GM19452 (cell line): ENCODE measurements at regions not wholly inside any gene's neighbourhood (a gene's known extent, or its start where the extent isn't known, plus 50 kb on each side); places are given as distances from the start of the nearest gene placed in this dataset.
"Not testable (repeated sequence)": the region's sequence is repeated elsewhere in the genome, so short reads cannot be mapped to it uniquely, and the experiment has no call there.

Experiments
- ATAC-seq: cut with Tn5 transposase; IDR thresholded peaks from one replicate; pipeline ENCODE4 v1.9.1; 2021; ENCODE audit not compliant: unreplicated experiment

DNA sequence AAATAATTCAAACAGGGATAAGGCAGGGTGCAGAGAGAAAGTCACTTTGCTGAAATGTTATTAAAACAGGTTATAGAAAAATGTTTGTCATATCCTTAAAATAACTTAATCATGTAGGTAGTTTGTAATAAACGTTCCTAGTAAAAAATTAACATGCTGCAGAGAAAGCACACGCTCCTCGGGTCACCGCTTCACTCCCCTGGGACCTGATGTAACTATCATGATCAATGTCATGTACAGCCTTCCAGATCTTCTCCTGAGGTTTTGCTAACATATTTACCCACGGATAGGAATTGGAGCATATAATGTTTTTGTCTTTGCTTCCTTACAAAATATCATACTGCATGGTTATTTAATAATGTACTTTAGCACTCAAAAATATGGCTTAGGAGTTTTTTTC, 285.1 kb upstream of the TMEM132C start:
- ATAC-seq, result no peak

DNA sequence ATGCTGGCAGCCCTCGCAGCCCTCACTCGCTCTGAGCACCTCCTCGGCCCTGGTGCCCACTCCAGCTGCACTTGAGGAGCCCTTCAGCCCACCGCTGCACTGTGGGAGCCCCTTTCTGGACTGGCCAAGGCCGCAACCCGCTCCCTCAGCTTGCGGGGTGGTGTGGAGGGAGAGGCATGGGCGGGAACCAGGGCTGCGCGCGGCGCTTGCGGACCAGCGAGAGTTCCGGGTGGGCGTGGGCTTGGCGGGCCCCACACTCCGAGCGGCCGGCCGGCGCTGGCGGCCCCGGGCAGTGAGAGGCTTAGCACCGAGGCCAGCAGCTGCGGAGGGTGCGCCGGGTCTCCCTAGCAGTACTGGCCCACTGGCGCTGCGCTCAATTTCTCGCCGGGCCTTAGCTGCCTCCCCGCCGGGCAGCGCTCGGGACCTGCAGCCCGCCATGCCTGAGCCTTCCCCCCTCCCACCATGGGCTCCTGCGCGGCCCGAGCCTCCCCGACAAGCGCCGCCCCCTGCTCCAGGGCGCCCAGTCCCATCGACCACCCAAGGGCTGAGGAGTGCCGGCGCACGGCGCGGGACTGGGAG, 283.7 kb upstream of the TMEM132C start:
- not testable (repeated sequence) for ATAC-seq

DNA sequence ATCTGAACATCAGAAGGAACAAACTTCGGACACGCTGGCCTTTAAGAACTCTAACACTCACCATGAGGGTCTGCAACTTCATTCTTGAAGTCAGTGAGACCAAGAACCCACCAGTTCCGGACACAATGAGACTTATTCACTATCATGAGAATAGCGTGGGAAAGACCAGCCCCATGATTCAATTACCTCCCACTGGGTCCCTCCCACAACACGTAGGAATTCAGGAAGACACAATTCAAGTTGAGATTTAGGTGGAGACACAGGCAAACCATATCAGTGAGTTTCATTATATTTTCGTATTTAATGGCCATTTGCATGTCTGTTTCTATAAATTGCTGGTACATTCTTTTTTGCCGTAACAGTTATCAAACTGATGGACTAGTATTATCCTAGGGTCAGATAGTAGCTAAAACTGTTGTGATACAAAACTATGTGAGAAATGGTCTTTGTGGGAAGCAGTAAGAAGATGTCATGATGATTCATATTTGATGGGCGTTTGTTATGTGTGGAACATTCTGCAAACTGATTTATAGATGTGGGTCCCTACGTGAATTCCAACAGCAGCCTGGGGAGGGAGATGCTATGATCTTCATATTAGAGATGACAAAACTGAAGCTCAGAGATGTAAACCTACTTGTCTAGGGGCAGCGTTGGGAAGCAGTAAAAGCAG, 282.4 kb upstream of the TMEM132C start:
- no peak for ATAC-seq

DNA sequence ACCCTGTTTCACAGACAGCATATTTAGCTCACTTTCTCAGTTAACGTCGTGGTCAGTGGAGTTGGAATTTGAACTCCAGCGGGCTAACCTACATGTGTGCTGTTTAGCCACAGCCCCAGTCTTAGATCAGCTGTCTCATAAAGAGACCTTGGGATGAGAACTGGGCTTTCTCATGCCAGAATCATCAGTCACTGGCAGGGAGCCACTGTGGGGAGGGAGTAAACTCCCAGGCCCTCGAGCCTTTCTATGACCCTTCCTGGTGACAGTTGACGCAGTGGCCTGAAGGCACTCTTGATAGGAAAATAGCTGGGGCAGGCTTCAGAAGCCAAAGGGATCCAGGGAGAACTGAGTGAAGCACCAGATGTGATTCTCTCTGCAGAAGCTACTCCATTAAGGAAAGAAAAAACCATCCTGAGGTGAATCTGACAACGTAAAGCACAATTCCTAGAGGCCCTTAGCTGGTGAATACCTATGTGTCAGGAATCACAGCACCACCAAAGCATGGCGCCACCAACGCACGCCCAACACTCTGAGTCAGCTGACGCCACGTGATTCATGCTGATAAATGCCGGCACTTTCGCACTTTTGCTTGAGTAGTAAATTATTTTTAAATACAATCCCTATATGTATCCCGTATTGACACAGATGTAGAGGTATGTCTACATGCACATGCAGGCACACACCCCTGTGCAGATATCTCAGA, 279.6 kb upstream of the TMEM132C start:
- ATAC-seq, result no peak

DNA sequence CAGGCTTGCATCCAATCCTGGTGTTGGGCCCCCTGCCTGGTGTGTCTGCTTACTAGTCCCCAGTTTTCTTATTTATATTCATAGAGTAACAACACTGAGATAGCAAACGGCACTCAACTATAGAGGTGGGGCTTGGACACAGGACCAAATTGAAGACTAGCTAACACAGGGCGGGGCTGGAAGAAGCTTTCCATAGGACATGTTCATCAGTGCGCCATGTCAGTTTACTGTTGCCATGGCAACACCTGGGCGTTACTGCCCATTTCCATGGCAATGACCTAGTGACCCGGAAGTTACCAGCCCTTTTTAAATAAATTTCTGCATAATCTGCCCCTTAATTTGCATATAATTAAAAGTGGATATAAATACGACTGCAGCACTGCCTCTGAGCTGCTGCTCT, 275.5 kb upstream of the TMEM132C start:
- no peak for ATAC-seq

DNA sequence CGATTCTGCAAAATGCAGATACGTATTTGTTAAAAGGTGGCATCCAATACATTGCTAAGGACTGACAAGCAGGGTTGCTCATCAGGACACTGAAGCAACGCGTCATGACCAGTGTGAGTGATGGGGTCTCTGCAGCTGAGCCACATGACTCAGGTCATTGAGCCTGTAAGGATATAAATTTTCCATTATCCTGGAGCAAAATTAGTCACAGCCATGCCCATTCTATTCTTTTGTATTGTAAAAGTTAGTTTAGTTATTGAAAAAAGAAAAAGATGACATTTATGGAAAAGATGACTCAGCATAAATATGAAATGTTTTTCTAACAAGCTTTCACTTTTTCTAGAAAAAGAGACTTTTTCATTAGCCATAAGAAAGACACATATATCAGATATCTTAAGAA, 268.0 kb upstream of the TMEM132C start:
- ATAC-seq, result no peak

DNA sequence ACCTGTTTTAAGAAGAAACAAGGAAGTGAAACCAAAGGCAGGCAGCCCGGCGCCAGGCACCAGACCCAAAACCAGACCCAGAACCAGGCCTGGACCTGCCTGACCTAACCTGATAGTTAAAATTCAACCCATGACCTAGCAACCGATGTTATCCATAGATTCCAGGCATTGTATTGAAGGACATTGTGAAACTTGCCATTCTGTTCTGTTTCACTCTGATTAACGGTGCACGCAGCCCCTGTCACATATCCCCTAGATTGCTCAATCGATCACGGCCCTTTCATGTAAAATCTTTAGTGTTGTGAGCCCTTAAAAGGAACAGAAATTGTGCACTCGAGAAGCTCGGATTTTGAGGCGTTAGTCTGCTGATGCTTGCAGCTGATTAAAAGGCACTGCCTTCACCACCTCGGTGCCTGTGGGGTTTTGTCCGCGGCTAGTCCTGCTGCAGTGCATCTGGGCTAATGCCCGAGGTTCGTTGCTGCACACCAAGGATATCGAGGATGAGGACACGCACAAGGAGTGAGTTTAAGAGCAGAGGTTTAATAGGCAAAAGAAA, 262.5 kb upstream of the TMEM132C start:
- ATAC-seq, result no peak

DNA sequence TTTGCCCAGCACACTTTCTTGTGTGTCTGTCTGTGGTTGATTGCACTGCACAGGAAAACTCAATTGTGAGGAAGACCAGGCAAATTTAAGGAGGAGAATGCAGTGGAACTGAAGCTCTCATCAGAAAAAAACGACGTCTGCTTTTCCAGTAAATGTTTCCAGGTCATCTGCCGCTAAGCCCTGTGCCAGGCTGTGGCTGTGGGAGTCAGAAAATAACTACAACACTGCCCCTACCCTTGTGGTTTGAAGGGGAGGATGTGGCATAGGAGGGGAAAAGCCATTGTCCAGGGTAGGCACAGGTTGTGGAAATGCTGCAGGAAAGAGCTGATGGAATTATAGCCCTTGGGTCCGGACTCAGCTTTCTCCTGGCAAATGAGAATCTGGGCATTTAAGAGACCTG, 259.7 kb upstream of the TMEM132C start:
- no peak for ATAC-seq

DNA sequence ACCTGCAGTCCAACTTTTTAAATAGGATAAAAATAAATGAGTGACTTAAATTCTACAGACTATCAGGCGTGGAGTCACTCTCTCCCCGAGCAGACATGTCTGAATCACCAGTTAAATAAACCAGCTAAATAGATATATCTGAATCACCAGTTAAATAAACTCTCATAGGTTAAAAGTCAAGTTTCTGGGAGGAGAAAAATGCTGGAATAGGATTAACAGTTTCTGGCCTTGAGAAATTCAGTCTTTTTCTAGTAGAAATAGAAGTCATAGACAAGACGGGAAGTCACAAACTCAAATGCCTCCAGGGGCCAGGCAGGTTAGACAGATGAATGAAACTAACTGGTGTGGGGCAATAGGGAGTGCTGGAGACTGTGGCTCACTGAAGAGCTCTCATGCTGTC, 258.6 kb upstream of the TMEM132C start:
- ATAC-seq, result no peak

DNA sequence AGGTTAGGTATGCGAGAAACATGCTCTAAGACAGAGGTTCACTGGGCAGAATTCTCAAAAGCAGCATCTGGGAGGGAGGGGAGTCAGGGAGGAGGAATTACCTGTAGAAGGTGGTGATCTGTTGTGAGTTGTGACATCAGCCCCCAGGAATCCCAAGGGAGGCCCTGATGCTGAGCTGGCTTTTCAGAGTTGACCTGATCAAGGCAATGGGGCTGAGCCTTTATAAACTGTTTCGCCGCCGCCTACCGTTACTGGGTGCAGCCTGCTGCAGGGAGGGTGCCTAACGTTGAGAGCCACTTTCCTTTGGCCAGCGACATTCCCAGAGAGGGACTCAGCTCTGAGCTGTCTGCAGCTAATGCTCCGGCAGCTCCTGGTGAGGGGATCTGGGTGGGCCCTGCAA, 257.9 kb upstream of the TMEM132C start:
- ATAC-seq, result no peak

DNA sequence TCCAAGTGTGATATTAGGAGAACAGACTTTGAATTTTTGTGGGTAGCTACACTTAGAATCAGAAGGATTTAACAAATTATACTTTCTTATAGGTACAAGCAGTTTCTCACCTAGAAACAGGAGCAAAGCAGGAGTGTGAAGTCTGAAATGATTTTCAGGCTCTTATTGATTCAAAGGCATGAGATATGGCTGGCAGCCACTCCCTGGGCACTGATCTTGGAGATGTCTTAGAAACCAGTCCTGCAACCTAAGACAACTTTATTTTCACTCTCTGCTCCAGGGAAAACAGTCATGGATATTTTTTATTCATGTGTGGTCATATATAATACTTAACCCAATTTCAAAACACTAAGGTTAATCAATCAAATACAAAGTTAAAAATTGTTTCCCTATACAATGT, 254.9 kb upstream of the TMEM132C start:
- ATAC-seq, result no peak

DNA sequence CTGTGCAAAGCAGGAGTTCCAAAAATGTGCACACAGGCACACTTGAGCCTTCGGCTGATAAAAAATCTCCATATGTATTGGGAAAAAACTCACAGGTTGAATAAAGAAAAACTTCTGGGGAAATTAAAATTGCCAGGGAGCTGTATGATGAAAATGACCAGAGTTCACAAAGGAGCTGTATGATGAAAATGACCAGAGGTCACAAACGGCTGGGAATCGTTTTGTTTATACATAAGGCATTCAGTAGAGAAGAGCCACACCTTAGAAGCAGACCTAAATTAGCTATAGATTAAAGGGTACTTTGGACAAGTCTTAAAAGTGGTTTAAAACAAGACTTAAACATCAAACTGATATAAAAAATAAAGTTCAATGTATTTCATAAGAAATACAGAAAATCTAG, 251.7 kb upstream of the TMEM132C start:
- no peak for ATAC-seq

DNA sequence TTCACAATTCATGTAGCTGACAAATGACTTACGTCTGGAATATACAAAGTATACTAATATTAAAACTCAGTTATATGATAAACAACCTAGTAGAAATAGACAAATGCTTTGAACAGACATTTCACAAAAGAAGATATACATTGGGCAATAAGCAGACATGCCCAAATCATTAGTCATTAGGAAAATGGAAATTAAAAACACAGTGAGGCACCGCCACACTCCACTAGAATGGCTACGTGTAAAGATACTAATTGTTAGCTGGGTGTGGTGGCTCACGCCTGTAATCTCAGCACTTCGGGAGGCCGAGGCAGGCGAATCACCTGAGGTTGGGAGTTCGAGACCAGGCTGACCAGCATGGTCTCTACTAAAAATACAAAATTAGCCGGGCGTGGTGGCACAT, 248.9 kb upstream of the TMEM132C start:
- no peak for ATAC-seq

DNA sequence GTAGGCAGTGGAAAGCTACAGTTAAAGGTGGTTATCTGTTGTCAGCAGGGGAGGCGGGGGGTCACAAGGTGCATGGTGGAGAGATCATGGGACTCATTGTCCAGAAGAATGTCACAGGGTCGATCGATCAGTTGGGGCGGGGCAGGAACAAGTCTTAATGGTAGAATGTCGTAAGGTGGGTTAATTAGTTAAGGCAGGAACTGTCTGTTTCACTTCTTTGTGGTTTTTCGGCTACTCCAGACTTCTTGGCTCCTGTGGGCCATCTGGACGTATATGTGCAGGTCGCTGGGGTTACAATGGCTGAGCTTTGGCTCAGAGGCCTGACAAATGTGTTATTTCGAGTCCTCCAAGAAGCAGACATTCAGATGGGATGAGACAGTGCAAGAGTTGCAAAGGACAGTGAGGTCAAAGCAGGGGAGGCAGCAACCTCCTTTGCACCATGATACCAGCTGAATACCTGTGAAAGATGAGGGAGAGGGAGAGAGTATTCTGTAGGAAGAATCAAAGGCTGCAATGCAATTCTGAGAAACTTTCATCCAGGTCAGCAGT, 246.9 kb upstream of the TMEM132C start:
- ATAC-seq, result no peak

DNA sequence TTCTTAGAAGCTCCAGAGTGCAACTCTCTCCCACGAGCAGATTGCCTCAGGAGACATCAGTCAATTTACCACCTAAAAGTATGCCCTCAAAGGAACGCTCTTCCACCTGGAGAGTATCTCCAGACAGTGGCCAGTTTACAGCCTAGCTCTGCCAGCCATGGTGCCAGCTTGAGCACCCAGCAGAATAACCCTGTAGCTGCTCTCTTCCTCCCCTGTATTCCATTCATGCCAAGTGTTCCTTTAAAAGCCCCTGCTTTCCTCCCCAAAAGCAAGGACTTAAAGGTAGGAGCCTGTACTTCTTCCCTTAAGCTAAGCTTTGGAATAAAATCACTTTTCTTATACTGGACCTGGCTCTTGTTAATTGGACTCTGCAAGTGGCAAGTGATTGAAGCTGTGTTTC, 245.4 kb upstream of the TMEM132C start:
- no peak for ATAC-seq

DNA sequence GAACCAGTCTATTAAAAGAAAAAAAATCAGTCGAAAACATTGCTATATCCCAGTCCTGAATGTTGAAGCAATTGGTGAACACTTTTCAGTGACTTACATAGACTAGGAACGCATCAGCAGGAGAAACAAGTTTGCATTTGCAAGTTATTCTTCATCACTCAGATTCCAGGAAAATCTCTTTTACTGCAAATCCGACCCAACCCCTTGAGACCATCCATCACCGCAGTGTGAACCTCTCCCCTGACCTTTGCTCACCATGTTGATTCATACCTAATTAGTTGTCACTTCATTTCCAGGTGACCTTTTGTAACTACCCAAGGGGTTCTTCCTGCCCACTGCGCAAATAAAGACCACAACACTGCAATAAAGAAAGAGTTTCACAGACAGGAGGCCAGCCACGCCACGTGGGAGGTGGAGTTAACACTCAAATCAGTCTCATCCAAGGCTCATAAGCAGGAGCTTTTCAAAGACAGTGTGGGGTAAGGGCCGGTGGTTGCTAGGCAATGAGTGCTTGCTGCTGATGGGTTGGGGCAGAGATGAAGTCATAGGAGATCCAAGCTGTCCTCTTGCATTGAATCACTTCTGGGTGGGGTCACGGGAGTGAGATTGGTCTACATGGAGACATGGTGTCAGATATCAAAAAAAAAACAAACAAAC, 241.3 kb upstream of the TMEM132C start:
- ATAC-seq, result no peak

DNA sequence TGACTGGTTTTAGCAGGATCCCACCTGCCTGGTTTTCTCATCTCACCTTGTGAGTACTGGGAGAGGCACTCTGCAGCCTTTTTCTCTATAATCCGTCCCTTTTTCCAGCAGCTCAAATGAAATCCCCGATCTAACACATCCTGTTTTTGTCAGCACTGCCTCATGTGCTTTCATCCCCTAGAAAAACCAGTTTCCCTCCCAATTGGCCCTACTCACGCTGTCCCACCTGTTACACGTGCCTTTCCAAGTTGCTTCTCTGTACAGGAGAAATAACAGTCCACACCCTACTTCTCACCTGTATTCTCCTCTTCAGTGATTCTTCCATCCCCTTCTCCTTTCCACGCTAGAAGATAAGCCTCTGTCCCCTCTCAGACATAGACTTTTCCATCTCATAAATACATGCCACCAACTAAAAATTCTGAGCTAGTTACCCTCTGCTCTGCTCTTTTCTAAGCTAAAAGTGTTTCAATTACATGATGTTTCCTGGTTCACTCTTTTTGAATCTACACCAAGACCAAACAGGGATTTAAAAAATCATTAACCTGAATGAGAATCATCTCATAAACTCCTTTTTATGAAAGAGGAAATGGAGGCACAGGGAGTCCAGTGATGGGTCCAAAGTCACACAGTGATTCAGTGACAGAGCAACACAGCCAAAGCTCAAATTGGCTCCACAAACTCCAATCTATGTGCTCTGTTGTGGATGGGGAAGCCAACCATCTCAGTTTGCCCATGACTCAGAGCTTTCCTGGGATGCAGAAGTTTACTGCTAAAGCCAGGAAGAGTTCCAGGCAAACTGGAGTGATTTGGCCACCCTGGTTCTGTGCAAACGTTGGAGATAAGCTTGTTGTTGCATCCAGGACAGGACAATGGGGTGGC, 240.0 kb upstream of the TMEM132C start:
- no peak for ATAC-seq

DNA sequence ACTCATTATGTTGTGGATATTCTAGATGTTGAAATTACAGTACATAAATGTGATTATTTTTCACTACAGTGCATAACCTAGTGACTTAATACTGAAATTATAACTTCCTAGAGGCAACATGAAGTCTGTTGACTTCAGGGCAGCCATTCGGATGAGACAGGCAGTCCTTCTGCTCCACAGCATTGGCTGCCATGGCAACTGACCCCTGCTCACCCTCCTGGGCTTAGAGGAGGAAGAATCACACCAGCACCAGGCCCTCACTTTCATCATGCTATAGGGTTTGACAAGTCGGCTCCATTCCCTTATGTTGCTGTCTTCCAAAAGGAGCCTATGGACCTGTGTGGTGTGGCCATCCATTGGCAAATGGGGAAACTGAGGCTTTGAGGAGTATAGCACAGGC, 233.5 kb upstream of the TMEM132C start:
- no peak for ATAC-seq

DNA sequence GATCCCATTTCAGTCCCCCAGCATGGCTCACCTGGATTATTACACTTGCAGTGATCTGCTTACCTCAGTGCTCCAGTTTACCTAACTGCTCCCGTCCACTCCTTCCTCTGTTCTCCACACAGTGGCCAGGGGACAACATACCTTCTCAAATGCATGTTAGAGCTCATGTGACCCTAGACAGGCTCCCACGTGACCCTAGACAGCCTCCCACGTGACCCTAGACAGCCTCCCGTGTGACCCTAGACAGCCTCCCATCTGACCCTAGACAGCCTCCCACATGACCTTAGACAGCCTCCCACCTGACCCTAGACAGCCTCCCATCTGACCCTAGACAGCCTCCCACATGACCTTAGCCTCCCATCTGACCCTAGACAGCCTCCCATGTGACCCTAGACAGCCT, 226.0 kb upstream of the TMEM132C start:
- no peak for ATAC-seq

DNA sequence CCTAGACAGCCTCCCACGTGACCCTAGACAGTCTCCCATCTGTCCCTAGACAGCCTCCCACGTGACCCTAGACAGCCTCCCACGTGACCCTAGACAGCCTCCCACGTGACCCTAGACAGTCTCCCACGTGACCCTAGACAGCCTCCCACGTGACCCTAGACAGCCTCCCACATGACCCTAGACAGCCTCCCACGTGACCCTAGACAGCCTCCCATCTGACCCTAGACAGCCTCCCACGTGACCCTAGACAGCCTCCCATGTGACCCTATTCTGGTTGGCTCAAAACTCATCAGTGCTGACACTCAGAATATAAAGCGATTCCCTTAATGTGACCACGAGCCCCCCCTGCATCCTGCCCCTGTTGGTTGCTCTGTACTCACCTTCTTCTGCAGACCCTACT, 224.7 kb upstream of the TMEM132C start:
- ATAC-seq, result not testable (repeated sequence)
